A549 (cell line): ENCODE measurements at regions not wholly inside any gene's neighbourhood (a gene's known extent, or its start where the extent isn't known, plus 50 kb on each side); places are given as distances from the start of the nearest gene placed in this dataset.

ENCODE experiments used
- ATAC-seq, 2 experiments: fragments of 200-7000 bp in 1 of 2; fragments of >200 bp in 1 of 2; cut with Nextera tagmentation in 1 of 2; cut with Tn5 transposase in 1 of 2; 3 replicates each; pipeline versions ENCODE4 v1.8.0 to v1.9.1; 2018 to 2020; ENCODE audit warnings: mild to moderate bottlenecking in 1 of 2, moderate library complexity in 1 of 2
- CTCF ChIA-PET: fragments of 300-600 bp; sonication (Branson Sonifier 250); formaldehyde crosslinking; extraction: SDS; loops from one replicate; lab custom pipeline; 2021; ENCODE audit warnings: antibody characterized with exemption, inconsistent platforms; lab: Yijun Ruan, JAX
- POLR2A ChIA-PET: fragments of 350-600 bp; formaldehyde crosslinking; extraction: SDS; loops from one replicate; lab custom pipeline; 2021; ENCODE audit warnings: antibody characterized with exemption, inconsistent platforms; lab: Yijun Ruan, JAX
- DNase-seq, 2 experiments: peaks; one replicate each; pipeline versions ENCODE4 v3.0.0 to v3.0.0-alpha.2; 2011 to 2016; ENCODE audit warnings: low read depth in 1 of 2, low spot score in 1 of 2
- FAIRE-seq: peaks from 2 replicates; lab custom pipeline; 2011; peaks lifted over from hg19 to GRCh38; lab: Jason Lieb, UNC
- H3K27ac ChIP-seq, 2 experiments: fragments of >200 bp; sonication (Bioruptor Twin); formaldehyde crosslinking; 3 replicates each; pipeline ENCODE4 v1.5.1; 2016 to 2017
- H3K4me1 ChIP-seq: fragments of >200 bp; sonication (Bioruptor Twin); formaldehyde crosslinking; 3 replicates; pipeline ENCODE4 v1.6.1; 2016
- H3K4me2 ChIP-seq: fragments of >200 bp; sonication (Bioruptor Twin); formaldehyde crosslinking; 3 replicates; pipeline ENCODE4 v1.6.1; 2016
- H3K4me3 ChIP-seq: fragments of >200 bp; sonication (Bioruptor Twin); formaldehyde crosslinking; 3 replicates; pipeline ENCODE4 v1.5.1; 2016
- H3K9me3 ChIP-seq: fragments of >200 bp; sonication (Bioruptor Twin); formaldehyde crosslinking; 3 replicates; pipeline ENCODE4 v1.6.1; 2016
- CBX2 ChIP-seq: fragments of 200-600 bp; sonication (generic); IDR thresholded peaks from 2 replicates; pipeline ENCODE4 v1.6.1; 2016; ENCODE audit warnings: low read depth, mild to moderate bottlenecking, borderline replicate concordance
- CEBPB ChIP-seq, 2 experiments: fragments of >200 bp in 1 of 2; sonication (Bioruptor Twin) in 1 of 2; formaldehyde crosslinking in 1 of 2; IDR thresholded peaks; 2 replicates each; pipeline ENCODE4 v1.6.1; 2012 to 2016
- CHD4 ChIP-seq: fragments of 200-600 bp; sonication (generic); IDR thresholded peaks from 2 replicates; pipeline ENCODE4 v1.6.1; 2016; ENCODE audit warnings: antibody characterized with exemption, mild to moderate bottlenecking, borderline replicate concordance
- EHF ChIP-seq: fragments of 250-450 bp; sonication (Bioruptor Pico); IDR thresholded peaks from 2 replicates; pipeline ENCODE4 v1.5.0; 2020; ENCODE audit warnings: mild to moderate bottlenecking
- FOSB ChIP-seq: fragments of 250-450 bp; sonication (Bioruptor Pico); IDR thresholded peaks from 2 replicates; pipeline ENCODE4 v1.5.0; 2020; ENCODE audit warnings: mild to moderate bottlenecking, moderate library complexity
- GATA3 ChIP-seq: IDR thresholded peaks from 2 replicates; pipeline ENCODE4 v1.6.1; 2012; ENCODE audit warnings: borderline replicate concordance
- HDAC2 ChIP-seq: fragments of 200-600 bp; sonication (generic); IDR thresholded peaks from 2 replicates; pipeline ENCODE4 v1.6.1; 2016
- HEYL ChIP-seq: fragments of 250-450 bp; sonication (Bioruptor Pico); IDR thresholded peaks from 2 replicates; pipeline ENCODE4 v1.8.0; 2021; ENCODE audit warnings: mild to moderate bottlenecking, moderate library complexity
- HOXA7 ChIP-seq: fragments of 250-450 bp; sonication (Bioruptor Pico); IDR thresholded peaks from 2 replicates; pipeline ENCODE4 v1.5.0; 2020; ENCODE audit warnings: mild to moderate bottlenecking, moderate library complexity
- HOXB13 ChIP-seq: fragments of 250-450 bp; sonication (Bioruptor Pico); IDR thresholded peaks from 2 replicates; pipeline ENCODE4 v1.5.0; 2020; ENCODE audit warnings: low read depth, mild to moderate bottlenecking, moderate library complexity
- HOXB5 ChIP-seq: fragments of 250-450 bp; sonication (Bioruptor Pico); IDR thresholded peaks from 2 replicates; pipeline ENCODE4 v1.5.0; 2020; ENCODE audit warnings: mild to moderate bottlenecking, moderate library complexity
- JUN ChIP-seq, 2 experiments: fragments of >200 bp; sonication (Bioruptor Twin); formaldehyde crosslinking; IDR thresholded peaks; 2 replicates in 1 of 2; 3 replicates in 1 of 2; pipeline ENCODE4 v1.6.1; 2016 to 2017
- KDM5A ChIP-seq: fragments of 200-600 bp; sonication (generic); IDR thresholded peaks from 2 replicates; pipeline ENCODE4 v1.6.1; 2016; ENCODE audit warnings: antibody characterized with exemption, mild to moderate bottlenecking
- MAFK ChIP-seq: fragments of 450-650 bp; IDR thresholded peaks from 2 replicates; pipeline ENCODE4 v1.6.1; 2014; ENCODE audit not compliant: partially characterized antibody
- MYC ChIP-seq: IDR thresholded peaks from 2 replicates; pipeline ENCODE4 v1.6.1; 2012; ENCODE audit warnings: mild to moderate bottlenecking, inconsistent platforms, low read length, improper control_type of control experiment, borderline replicate concordance
- NR3C1 ChIP-seq: fragments of >200 bp; sonication (Bioruptor Twin); formaldehyde crosslinking; IDR thresholded peaks from 3 replicates; pipeline ENCODE4 v1.6.1; 2017
- RAD21 ChIP-seq, 2 experiments: fragments of >200 bp in 1 of 2; sonication (Bioruptor Twin) in 1 of 2; formaldehyde crosslinking in 1 of 2; IDR thresholded peaks in 1 of 2; conservative IDR thresholded peaks in 1 of 2; 2 replicates in 1 of 2; 3 replicates in 1 of 2; pipeline ENCODE4 v1.6.1; 2012 to 2018; ENCODE audit warnings: inconsistent platforms in 1 of 2
- RCOR1 ChIP-seq: fragments of 150-350 bp; IDR thresholded peaks from 2 replicates; pipeline ENCODE4 v1.6.1; 2014; ENCODE audit warnings: antibody characterized with exemption, low read length, low read depth
- ZC3H11A ChIP-seq: fragments of 450-650 bp; IDR thresholded peaks from 2 replicates; pipeline ENCODE4 v1.6.1; 2014; ENCODE audit warnings: antibody characterized with exemption, mild to moderate bottlenecking
- ZNF302 ChIP-seq: fragments of 250-450 bp; sonication (Bioruptor Pico); IDR thresholded peaks from 2 replicates; pipeline ENCODE4 v1.9.0; 2021; ENCODE audit warnings: inconsistent platforms, mild to moderate bottlenecking, moderate library complexity
- ZSCAN20 ChIP-seq: fragments of 250-450 bp; sonication (Bioruptor Pico); IDR thresholded peaks from 2 replicates; pipeline ENCODE4 v1.8.0; 2022; ENCODE audit warnings: mild to moderate bottlenecking, moderate library complexity
- WGBS: methylation state at CpG from one replicate; pipeline ENCODE4 v1.1.6; 2017; ENCODE audit errors: missing lambda C conversion rate; 5-methylcytosine and 5-hydroxymethylcytosine counted together
- TF ChIP-seq, protein P1 (sequence below): IDR thresholded peaks from 2 replicates; pipeline ENCODE4 v1.6.1; 2012
- TF ChIP-seq, protein P2 (sequence below): fragments of 250-450 bp; sonication (Bioruptor Pico); IDR thresholded peaks from 2 replicates; pipeline ENCODE4 v1.5.0; 2021; ENCODE audit warnings: mild to moderate bottlenecking, moderate library complexity, borderline replicate concordance
- TF ChIP-seq, protein P3 (sequence below): fragments of >200 bp; sonication (Bioruptor Twin); formaldehyde crosslinking; IDR thresholded peaks from 3 replicates; pipeline ENCODE4 v1.6.1; 2016
- TF ChIP-seq, protein P4 (sequence below): fragments of 450-650 bp; IDR thresholded peaks from 2 replicates; pipeline ENCODE4 v1.6.1; 2014; ENCODE audit warnings: antibody characterized with exemption

DNA sequence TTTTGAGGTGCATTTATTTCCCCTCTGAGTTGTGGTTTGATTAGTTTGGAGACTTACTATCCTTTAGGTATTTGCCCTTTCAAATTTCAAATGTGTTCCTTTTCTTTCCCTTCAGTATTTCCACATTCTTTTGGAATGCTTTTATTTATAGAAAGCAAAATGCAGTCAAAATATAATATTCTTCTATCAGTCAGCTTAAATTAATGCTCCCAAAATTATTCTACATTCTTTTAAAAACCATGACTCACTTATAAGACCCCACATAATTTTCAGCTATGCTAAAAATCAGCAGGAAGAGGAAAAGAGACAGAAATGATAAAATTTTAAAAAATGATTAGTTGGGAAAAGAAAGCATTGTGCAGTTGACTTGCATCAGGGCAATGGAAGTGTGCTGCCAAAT is 180.0 kb upstream of the SMLR1 start:
- ChIA-PET CTCF (no interaction called here), POLR2A (no interaction called here)
- Histone ChIP-seq H3K4me1 (no peaks in the 10 kb centered on the region), H3K4me3 (no peak overlapping the region), H3K4me2 (no peak overlapping the region), H3K27ac (no peak overlapping the region), H3K9me3 (no peaks in the 10 kb centered on the region)
- no peak for TF ChIP-seq NR3C1
- no peak for TF ChIP-seq CHD4
- TF ChIP-seq HDAC2, result no peak
- no peak for TF ChIP-seq RAD21 (conservative IDR thresholded peaks at IDR 0.05 in 1 of 2, IDR thresholded peaks at IDR 0.05 in 1 of 2)
- TF ChIP-seq EHF, result no peak
- no peak for TF ChIP-seq CBX2
- TF ChIP-seq HOXB5 (CRISPR knock-in tag), result no peak
- no peak for TF ChIP-seq MYC
- TF ChIP-seq, protein P1, sequence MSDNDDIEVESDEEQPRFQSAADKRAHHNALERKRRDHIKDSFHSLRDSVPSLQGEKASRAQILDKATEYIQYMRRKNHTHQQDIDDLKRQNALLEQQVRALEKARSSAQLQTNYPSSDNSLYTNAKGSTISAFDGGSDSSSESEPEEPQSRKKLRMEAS, result no peak
- TF ChIP-seq FOSB (CRISPR knock-in tag), result no peak
- TF ChIP-seq HOXB13 (CRISPR knock-in tag), result no peak
- no peak for TF ChIP-seq GATA3
- DNase-seq (no peak), ATAC-seq (no peak), FAIRE-seq (no peak)

DNA sequence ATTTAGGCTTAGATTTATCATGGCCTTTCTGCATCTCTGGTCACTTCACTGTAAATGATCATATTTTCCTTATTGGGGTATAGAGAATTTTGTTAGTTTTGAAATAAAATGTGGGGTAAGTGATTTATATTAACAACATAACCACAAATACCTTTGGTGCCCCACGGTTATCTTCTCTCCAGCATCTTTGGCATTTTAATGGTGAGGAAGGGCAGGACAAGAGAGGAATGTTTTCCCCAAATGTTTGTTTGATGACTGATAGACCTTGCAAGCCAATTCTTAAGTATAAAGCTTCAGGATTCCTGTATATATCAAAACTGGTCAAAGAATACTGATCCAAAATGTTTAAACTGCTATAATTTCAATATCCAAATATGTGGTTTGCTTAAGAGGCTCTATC is 171.6 kb upstream of the SMLR1 start:
- DNase-seq (no peak), ATAC-seq (no peak), FAIRE-seq (no peak)
- H3K4me2 ChIP-seq, result no peak overlapping the region
- H3K4me1 ChIP-seq, result no peaks in the 10 kb centered on the region
- CTCF ChIA-PET, result interaction anchor here (1.0 kb wide), 1 partner anchor 815 kb away, joined by 3 read pairs; no protein-coding TSS in a partner anchor
- no peak overlapping the region for H3K4me3 ChIP-seq
- TF ChIP-seq EHF (no peak), FOSB (CRISPR knock-in tag) (no peak), ZNF302 (CRISPR knock-in tag) (no peak), MAFK (no peak), KDM5A (no peak), HDAC2 (no peak)
- TF ChIP-seq, protein P2, sequence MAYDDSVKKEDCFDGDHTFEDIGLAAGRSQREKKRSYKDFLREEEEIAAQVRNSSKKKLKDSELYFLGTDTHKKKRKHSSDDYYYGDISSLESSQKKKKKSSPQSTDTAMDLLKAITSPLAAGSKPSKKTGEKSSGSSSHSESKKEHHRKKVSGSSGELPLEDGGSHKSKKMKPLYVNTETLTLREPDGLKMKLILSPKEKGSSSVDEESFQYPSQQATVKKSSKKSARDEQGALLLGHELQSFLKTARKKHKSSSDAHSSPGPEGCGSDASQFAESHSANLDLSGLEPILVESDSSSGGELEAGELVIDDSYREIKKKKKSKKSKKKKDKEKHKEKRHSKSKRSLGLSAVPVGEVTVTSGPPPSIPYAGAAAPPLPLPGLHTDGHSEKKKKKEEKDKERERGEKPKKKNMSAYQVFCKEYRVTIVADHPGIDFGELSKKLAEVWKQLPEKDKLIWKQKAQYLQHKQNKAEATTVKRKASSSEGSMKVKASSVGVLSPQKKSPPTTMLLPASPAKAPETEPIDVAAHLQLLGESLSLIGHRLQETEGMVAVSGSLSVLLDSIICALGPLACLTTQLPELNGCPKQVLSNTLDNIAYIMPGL (CRISPR knock-in tag), result no peak
- H3K27ac ChIP-seq, result no peak overlapping the region
- POLR2A ChIA-PET, result no interaction called here
- WGBS, result 0% methylated on average over 1 of the region's 1 CpG
- no peaks in the 10 kb centered on the region for H3K9me3 ChIP-seq

DNA sequence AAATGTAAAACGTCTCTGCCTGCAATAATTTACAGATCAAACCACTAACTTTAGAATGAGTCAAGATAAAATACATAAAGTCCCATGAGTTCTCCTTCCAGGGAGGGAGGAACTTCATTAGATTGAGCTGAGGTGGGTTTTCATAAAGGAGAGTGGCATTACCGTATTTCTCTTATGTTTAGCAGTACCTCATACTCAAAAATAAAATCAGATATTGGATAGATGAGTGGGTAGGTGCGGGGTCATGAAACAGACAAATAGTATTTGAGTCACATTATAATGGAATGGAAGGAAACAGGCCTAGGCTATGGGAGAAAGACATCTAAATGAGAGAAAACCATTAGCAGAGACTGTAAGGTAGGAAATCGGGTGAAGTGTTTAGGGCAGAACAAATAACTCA is 166.1 kb upstream of the SMLR1 start:
- CTCF ChIA-PET, result no interaction called here
- H3K4me3 ChIP-seq, result no peak overlapping the region
- POLR2A ChIA-PET, result no interaction called here
- TF ChIP-seq JUN (IDR thresholded peaks at IDR 0.05), result no peak
- TF ChIP-seq ZSCAN20 (CRISPR knock-in tag), result no peak
- no peak for TF ChIP-seq CEBPB (IDR thresholded peaks at IDR 0.05)
- no peak for TF ChIP-seq ZNF302 (CRISPR knock-in tag)
- no peak for TF ChIP-seq HEYL (CRISPR knock-in tag)
- TF ChIP-seq RCOR1, result no peak
- TF ChIP-seq, protein P3, sequence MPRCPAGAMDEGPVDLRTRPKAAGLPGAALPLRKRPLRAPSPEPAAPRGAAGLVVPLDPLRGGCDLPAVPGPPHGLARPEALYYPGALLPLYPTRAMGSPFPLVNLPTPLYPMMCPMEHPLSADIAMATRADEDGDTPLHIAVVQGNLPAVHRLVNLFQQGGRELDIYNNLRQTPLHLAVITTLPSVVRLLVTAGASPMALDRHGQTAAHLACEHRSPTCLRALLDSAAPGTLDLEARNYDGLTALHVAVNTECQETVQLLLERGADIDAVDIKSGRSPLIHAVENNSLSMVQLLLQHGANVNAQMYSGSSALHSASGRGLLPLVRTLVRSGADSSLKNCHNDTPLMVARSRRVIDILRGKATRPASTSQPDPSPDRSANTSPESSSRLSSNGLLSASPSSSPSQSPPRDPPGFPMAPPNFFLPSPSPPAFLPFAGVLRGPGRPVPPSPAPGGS, result no peak
- TF ChIP-seq ZC3H11A, result no peak
- no peak for TF ChIP-seq HOXA7 (CRISPR knock-in tag)
- TF ChIP-seq, protein P4, sequence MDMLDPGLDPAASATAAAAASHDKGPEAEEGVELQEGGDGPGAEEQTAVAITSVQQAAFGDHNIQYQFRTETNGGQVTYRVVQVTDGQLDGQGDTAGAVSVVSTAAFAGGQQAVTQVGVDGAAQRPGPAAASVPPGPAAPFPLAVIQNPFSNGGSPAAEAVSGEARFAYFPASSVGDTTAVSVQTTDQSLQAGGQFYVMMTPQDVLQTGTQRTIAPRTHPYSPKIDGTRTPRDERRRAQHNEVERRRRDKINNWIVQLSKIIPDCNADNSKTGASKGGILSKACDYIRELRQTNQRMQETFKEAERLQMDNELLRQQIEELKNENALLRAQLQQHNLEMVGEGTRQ, result no peak
- TF ChIP-seq MYC, result no peak
- no peak overlapping the region for H3K27ac ChIP-seq
- DNase-seq, result no peak
- H3K4me2 ChIP-seq, result no peak overlapping the region
- no peaks in the 10 kb centered on the region for H3K9me3 ChIP-seq
- no peak for FAIRE-seq
- no peaks in the 10 kb centered on the region for H3K4me1 ChIP-seq
- WGBS, result 24% methylated on average over 4 of the region's 4 CpGs
- no peak for ATAC-seq
